Ecto neural progenitor cell (in vitro differentiated cells): ENCODE measurements at regions not wholly inside any gene's neighbourhood (a gene's known extent, or its start where the extent isn't known, plus 50 kb on each side); places are given as distances from the start of the nearest gene placed in this dataset.
"Not testable (repeated sequence)": the region's sequence is repeated elsewhere in the genome, so short reads cannot be mapped to it uniquely, and the experiment has no call there.

ENCODE experiments used
- DNase-seq: peaks from one replicate; pipeline ENCODE4 v3.0.0-alpha.2; 2018; ENCODE audit warnings: low spot score

- no peak for DNase-seq
Measured at GRCh38 chr4:114087596-114088230, 108.3 kb upstream of the ARSJ start.

GRCh38 chr4:114088481-114088880, 109.0 kb upstream of the ARSJ start:
- DNase-seq = no peak

- DNase-seq = no peak
Measured at GRCh38 chr4:114091546-114091945, 112.1 kb upstream of the ARSJ start.

- DNase-seq = no peak
Measured at GRCh38 chr4:114093221-114093715, 113.8 kb upstream of the ARSJ start.

- no peak for DNase-seq
Measured at GRCh38 chr4:114100288-114101031, 121.0 kb upstream of the ARSJ start.

- no peak for DNase-seq
Measured at GRCh38 chr4:114103908-114104307, 124.5 kb upstream of the ARSJ start.

- DNase-seq = no peak
Measured at GRCh38 chr4:114108869-114109268, 129.4 kb upstream of the ARSJ start.

GRCh38 chr4:114109776-114110175, 130.3 kb upstream of the ARSJ start:
- no peak for DNase-seq

- no peak for DNase-seq
Measured at GRCh38 chr4:114115526-114115925, 136.1 kb upstream of the ARSJ start.

- no peak for DNase-seq
Measured at GRCh38 chr4:114116861-114117260, 137.4 kb upstream of the ARSJ start.

- no peak for DNase-seq
Measured at GRCh38 chr4:114121221-114121620, 141.8 kb upstream of the ARSJ start.

GRCh38 chr4:114132199-114132598, 152.8 kb upstream of the ARSJ start:
- no peak for DNase-seq

- no peak for DNase-seq
Measured at GRCh38 chr4:114132830-114133229, 153.4 kb upstream of the ARSJ start.

GRCh38 chr4:114136069-114136468, 156.6 kb upstream of the ARSJ start:
- no peak for DNase-seq

GRCh38 chr4:114137984-114138383, 158.5 kb upstream of the ARSJ start:
- DNase-seq = no peak

GRCh38 chr4:114146947-114147618, 167.6 kb upstream of the ARSJ start:
- DNase-seq = no peak

GRCh38 chr4:114147619-114148208, 168.3 kb upstream of the ARSJ start:
- DNase-seq = not testable (repeated sequence)

GRCh38 chr4:114148372-114149070, 169.1 kb upstream of the ARSJ start:
- DNase-seq = not testable (repeated sequence)

- no peak for DNase-seq
Measured at GRCh38 chr4:114156371-114156770, 176.9 kb upstream of the ARSJ start.

GRCh38 chr4:114161809-114162208, 182.4 kb upstream of the ARSJ start:
- no peak for DNase-seq

- no peak for DNase-seq
Measured at GRCh38 chr4:114163051-114163450, 183.6 kb upstream of the ARSJ start.

- DNase-seq = no peak
Measured at GRCh38 chr4:114173968-114174367, 194.5 kb upstream of the ARSJ start.
